ENCODE measurements at regions not wholly inside any gene's neighbourhood (a gene's known extent, or its start where the extent isn't known, plus 50 kb on each side); places are given as distances from the start of the nearest gene placed in this dataset.
A peak's percentile ranks its signal among the peaks of the same experiment; 100 is the strongest.
"Not testable (repeated sequence)": the region's sequence is repeated elsewhere in the genome, so short reads cannot be mapped to it uniquely, and the experiment has no call there.

GRCh38 chr6:60867548-60867947, 1418.5 kb downstream of the KHDRBS2 start:
- H2BK120ac ChIP-seq (ENCODE audit: insufficient read depth, low read length, poor library complexity) = no peak overlapping the region
- no peak overlapping the region for H3K4ac ChIP-seq (ENCODE audit: low read depth, low read length)
- DNase-seq = no peak
- H3K36me3 ChIP-seq (ENCODE audit: control insufficient read depth in 1 of 2, insufficient read depth in 2 of 2, low read length in 2 of 2) = no peaks in the 10 kb centered on the region
- H2AK5ac ChIP-seq (ENCODE audit: low read length) = no peak overlapping the region
- H3K18ac ChIP-seq (ENCODE audit: low read length) = no peak overlapping the region
- H2AFZ ChIP-seq (ENCODE audit: insufficient read depth, low read length, poor library complexity) = no peak overlapping the region
- H4K8ac ChIP-seq (ENCODE audit: low read depth, low read length) = no peak overlapping the region
- H3K4me1 ChIP-seq (ENCODE audit: control insufficient read depth in 1 of 2, insufficient read depth in 2 of 2, low read length in 2 of 2) = no peaks in the 10 kb centered on the region
- no peaks in the 10 kb centered on the region for H3K27me3 ChIP-seq (ENCODE audit: insufficient read depth, low read length)
- H3K23ac ChIP-seq (ENCODE audit: low read length) = no peak overlapping the region
- no peaks in the 10 kb centered on the region for H3K79me1 ChIP-seq (ENCODE audit: low read length)
- H2BK5ac ChIP-seq (ENCODE audit: low read depth, low read length, poor library complexity) = no peak overlapping the region
- H3K27ac ChIP-seq (ENCODE audit: low read depth, low read length) = no peak overlapping the region
- no peak overlapping the region for H3K14ac ChIP-seq (ENCODE audit: low read length)
- no peak overlapping the region for H3K4me3 ChIP-seq (ENCODE audit: low read depth, low read length)
- no peak overlapping the region for H3K9ac ChIP-seq (ENCODE audit: low read length)
- H3K79me2 ChIP-seq (ENCODE audit: control insufficient read depth, insufficient read depth, low read length, poor library complexity) = no peaks in the 10 kb centered on the region
- H3K9me3 ChIP-seq (ENCODE audit: insufficient read depth, low read depth, low read length) = no peaks in the 10 kb centered on the region
- no peak overlapping the region for H2BK12ac ChIP-seq (ENCODE audit: low read length)
- H4K91ac ChIP-seq (ENCODE audit: low read depth, low read length) = no peak overlapping the region
- H4K12ac ChIP-seq (ENCODE audit: low read depth, low read length) = no peak overlapping the region
- H3K4me2 ChIP-seq (ENCODE audit: low read length) = no peak overlapping the region

- H3K4me3 ChIP-seq (ENCODE audit: low read depth, low read length); H2AFZ ChIP-seq (ENCODE audit: insufficient read depth, low read length, poor library complexity); H3K4ac ChIP-seq (ENCODE audit: low read depth, low read length); H3K27me3 ChIP-seq (ENCODE audit: insufficient read depth, low read length); H3K18ac ChIP-seq (ENCODE audit: low read length); H3K23ac ChIP-seq (ENCODE audit: low read length); H4K8ac ChIP-seq (ENCODE audit: low read depth, low read length); H3K4me2 ChIP-seq (ENCODE audit: low read length); H4K91ac ChIP-seq (ENCODE audit: low read depth, low read length); H2AK5ac ChIP-seq (ENCODE audit: low read length); H3K36me3 ChIP-seq (ENCODE audit: control insufficient read depth in 1 of 2, insufficient read depth in 2 of 2, low read length in 2 of 2); H3K9ac ChIP-seq (ENCODE audit: low read length); H3K9me3 ChIP-seq (ENCODE audit: insufficient read depth, low read depth, low read length); H3K27ac ChIP-seq (ENCODE audit: low read depth, low read length); H2BK5ac ChIP-seq (ENCODE audit: low read depth, low read length, poor library complexity); H2BK120ac ChIP-seq (ENCODE audit: insufficient read depth, low read length, poor library complexity); H3K79me1 ChIP-seq (ENCODE audit: low read length); H3K4me1 ChIP-seq (ENCODE audit: control insufficient read depth in 1 of 2, insufficient read depth in 2 of 2, low read length in 2 of 2); H3K79me2 ChIP-seq (ENCODE audit: control insufficient read depth, insufficient read depth, low read length, poor library complexity); H2BK12ac ChIP-seq (ENCODE audit: low read length); H3K14ac ChIP-seq (ENCODE audit: low read length); H4K12ac ChIP-seq (ENCODE audit: low read depth, low read length): not testable (repeated sequence)
- peak in 1 of 2 donors; percentile 0 for DNase-seq
- no CpG with 5 or more reads among the region's 3 CpGs for WGBS (ENCODE audit: extremely low coverage, insufficient coverage, insufficient read length)
These were observed 1442.6 kb downstream of the KHDRBS2 start for GRCh38 chr6:60843175-60843982.

DNA sequence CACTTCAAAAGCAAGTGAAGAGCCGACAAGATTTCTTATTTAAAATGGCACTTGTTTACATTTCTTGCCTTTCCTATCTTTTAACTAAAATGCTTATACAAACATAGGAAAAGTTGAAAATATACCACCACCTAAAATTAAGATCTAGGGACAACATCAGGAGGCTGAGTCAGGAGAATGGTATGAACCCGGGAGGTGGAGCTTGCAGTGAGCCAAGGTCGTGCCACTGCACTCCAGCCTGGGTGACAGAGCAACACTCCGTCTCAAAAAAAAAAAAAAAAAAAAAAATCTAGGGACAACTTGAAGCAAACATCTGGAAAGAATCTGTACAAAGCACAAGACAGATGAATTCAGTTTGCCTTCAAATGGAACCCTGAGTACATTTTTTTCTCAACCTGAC, 1455.3 kb downstream of the KHDRBS2 start:
- H3K9me3 ChIP-seq (ENCODE audit: insufficient read depth, low read depth, low read length); H3K79me1 ChIP-seq (ENCODE audit: low read length); H3K4me2 ChIP-seq (ENCODE audit: low read length); H3K4ac ChIP-seq (ENCODE audit: low read depth, low read length); H3K4me1 ChIP-seq (ENCODE audit: control insufficient read depth in 1 of 2, insufficient read depth in 2 of 2, low read length in 2 of 2); H2BK120ac ChIP-seq (ENCODE audit: insufficient read depth, low read length, poor library complexity); H3K79me2 ChIP-seq (ENCODE audit: control insufficient read depth, insufficient read depth, low read length, poor library complexity); H3K9ac ChIP-seq (ENCODE audit: low read length); H3K27ac ChIP-seq (ENCODE audit: low read depth, low read length); DNase-seq; H3K4me3 ChIP-seq (ENCODE audit: low read depth, low read length); H3K23ac ChIP-seq (ENCODE audit: low read length); H4K12ac ChIP-seq (ENCODE audit: low read depth, low read length); H4K8ac ChIP-seq (ENCODE audit: low read depth, low read length); H3K18ac ChIP-seq (ENCODE audit: low read length); H3K14ac ChIP-seq (ENCODE audit: low read length); H4K91ac ChIP-seq (ENCODE audit: low read depth, low read length); H2AK5ac ChIP-seq (ENCODE audit: low read length); H3K27me3 ChIP-seq (ENCODE audit: insufficient read depth, low read length); H2AFZ ChIP-seq (ENCODE audit: insufficient read depth, low read length, poor library complexity); H3K36me3 ChIP-seq (ENCODE audit: control insufficient read depth in 1 of 2, insufficient read depth in 2 of 2, low read length in 2 of 2); H2BK5ac ChIP-seq (ENCODE audit: low read depth, low read length, poor library complexity); H2BK12ac ChIP-seq (ENCODE audit: low read length): not testable (repeated sequence)
- WGBS (ENCODE audit: extremely low coverage, insufficient coverage, insufficient read length) = no CpG with 5 or more reads among the region's 4 CpGs

GRCh38 chr6:60822597-60822996, 1463.4 kb downstream of the KHDRBS2 start:
- DNase-seq; H3K4me3 ChIP-seq (ENCODE audit: low read depth, low read length); H3K23ac ChIP-seq (ENCODE audit: low read length); H2AK5ac ChIP-seq (ENCODE audit: low read length); H3K14ac ChIP-seq (ENCODE audit: low read length); H3K4ac ChIP-seq (ENCODE audit: low read depth, low read length); H3K79me2 ChIP-seq (ENCODE audit: control insufficient read depth, insufficient read depth, low read length, poor library complexity); H3K18ac ChIP-seq (ENCODE audit: low read length); H2BK12ac ChIP-seq (ENCODE audit: low read length); H4K12ac ChIP-seq (ENCODE audit: low read depth, low read length); H2BK5ac ChIP-seq (ENCODE audit: low read depth, low read length, poor library complexity); H2BK120ac ChIP-seq (ENCODE audit: insufficient read depth, low read length, poor library complexity); H3K27ac ChIP-seq (ENCODE audit: low read depth, low read length); H3K79me1 ChIP-seq (ENCODE audit: low read length); H4K8ac ChIP-seq (ENCODE audit: low read depth, low read length); H3K9me3 ChIP-seq (ENCODE audit: insufficient read depth, low read depth, low read length); H3K9ac ChIP-seq (ENCODE audit: low read length); H3K4me2 ChIP-seq (ENCODE audit: low read length); H3K27me3 ChIP-seq (ENCODE audit: insufficient read depth, low read length); H3K36me3 ChIP-seq (ENCODE audit: control insufficient read depth in 1 of 2, insufficient read depth in 2 of 2, low read length in 2 of 2); H4K91ac ChIP-seq (ENCODE audit: low read depth, low read length); H3K4me1 ChIP-seq (ENCODE audit: control insufficient read depth in 1 of 2, insufficient read depth in 2 of 2, low read length in 2 of 2); H2AFZ ChIP-seq (ENCODE audit: insufficient read depth, low read length, poor library complexity): not testable (repeated sequence)

All from trophoblast cell (in vitro differentiated cells and primary cell).